ENCODE measurements at regions not wholly inside any gene's neighbourhood (a gene's known extent, or its start where the extent isn't known, plus 50 kb on each side); places are given as distances from the start of the nearest gene placed in this dataset.

DNA sequence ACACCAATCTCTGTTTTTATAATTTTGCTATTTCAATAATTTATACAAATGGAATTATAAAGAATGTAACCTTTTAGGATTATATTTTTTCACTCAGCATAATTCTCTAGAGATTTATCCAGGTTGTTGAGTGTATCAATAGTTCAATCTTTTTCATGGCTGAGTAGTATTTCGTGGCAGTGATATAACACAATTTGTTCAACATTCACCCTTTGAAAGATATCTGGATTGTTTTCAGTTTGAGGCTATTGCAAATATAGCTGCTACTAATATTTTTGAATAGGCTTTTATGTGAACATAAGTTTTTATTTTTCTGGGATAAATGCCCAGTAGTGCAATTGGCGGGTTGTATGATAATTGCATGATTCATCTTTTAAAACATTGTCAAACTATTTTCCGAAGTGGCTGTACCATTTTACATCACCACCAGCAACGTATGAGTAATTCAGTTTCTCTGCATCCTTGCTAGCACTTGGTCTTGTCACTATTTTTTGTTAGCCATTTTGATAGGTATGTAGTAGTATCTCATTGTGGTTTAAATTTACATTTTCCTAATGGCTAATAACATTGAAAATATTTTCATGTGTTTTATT is 55.6 kb upstream of the ABCD3 start:
- TF ChIP-seq, protein P1, sequence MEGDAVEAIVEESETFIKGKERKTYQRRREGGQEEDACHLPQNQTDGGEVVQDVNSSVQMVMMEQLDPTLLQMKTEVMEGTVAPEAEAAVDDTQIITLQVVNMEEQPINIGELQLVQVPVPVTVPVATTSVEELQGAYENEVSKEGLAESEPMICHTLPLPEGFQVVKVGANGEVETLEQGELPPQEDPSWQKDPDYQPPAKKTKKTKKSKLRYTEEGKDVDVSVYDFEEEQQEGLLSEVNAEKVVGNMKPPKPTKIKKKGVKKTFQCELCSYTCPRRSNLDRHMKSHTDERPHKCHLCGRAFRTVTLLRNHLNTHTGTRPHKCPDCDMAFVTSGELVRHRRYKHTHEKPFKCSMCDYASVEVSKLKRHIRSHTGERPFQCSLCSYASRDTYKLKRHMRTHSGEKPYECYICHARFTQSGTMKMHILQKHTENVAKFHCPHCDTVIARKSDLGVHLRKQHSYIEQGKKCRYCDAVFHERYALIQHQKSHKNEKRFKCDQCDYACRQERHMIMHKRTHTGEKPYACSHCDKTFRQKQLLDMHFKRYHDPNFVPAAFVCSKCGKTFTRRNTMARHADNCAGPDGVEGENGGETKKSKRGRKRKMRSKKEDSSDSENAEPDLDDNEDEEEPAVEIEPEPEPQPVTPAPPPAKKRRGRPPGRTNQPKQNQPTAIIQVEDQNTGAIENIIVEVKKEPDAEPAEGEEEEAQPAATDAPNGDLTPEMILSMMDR (conservative IDR thresholded peaks at IDR 0.05; ENCODE audit: low read depth, low read length), result no peak
- no peak for TF ChIP-seq EZH2 (IDR thresholded peaks at IDR 0.05; ENCODE audit: low read length, unreplicated experiment)
